Activated CD4-positive, alpha-beta T cell treated with anti-CD3 and anti-CD28 coated beads, Interleukin-2, amount 10 ng/mL, durations not matched to agents 7 days and 5 days (primary cell): ENCODE measurements at regions not wholly inside any gene's neighbourhood (a gene's known extent, or its start where the extent isn't known, plus 50 kb on each side); places are given as distances from the start of the nearest gene placed in this dataset.

Source experiments
- CTCF ChIA-PET: fragments of 350-600 bp; sonication (Branson Sonifier 250); formaldehyde crosslinking; loops from one replicate; lab custom pipeline; 2021; ENCODE audit warnings: antibody characterized with exemption; lab: Charles Lee
- POLR2A ChIA-PET: fragments of 350-600 bp; sonication (Branson Sonifier 250); formaldehyde crosslinking; loops from one replicate; lab custom pipeline; 2021; ENCODE audit warnings: antibody characterized with exemption; lab: Charles Lee
- DNase-seq: peaks from one replicate; pipeline ENCODE4 v3.0.0-alpha.2; 2020
- H3K27ac Mint-ChIP-seq: one replicate; pipeline ENCODE4 v1.8.0; 2021; ENCODE audit warnings: mild to moderate bottlenecking, moderate library complexity, mixed read lengths
- H3K27me3 Mint-ChIP-seq: one replicate; pipeline ENCODE4 v1.8.0; 2021; ENCODE audit warnings: mixed read lengths
- H3K36me3 Mint-ChIP-seq: one replicate; pipeline ENCODE4 v1.8.0; 2021; ENCODE audit warnings: low read depth, mixed read lengths
- H3K4me1 Mint-ChIP-seq: one replicate; pipeline ENCODE4 v1.8.0; 2021; ENCODE audit warnings: mixed read lengths
- H3K4me3 Mint-ChIP-seq: one replicate; pipeline ENCODE4 v1.8.0; 2021; ENCODE audit warnings: mild to moderate bottlenecking, moderate library complexity, mixed read lengths
- H3K9me3 Mint-ChIP-seq: one replicate; pipeline ENCODE4 v1.8.0; 2021; ENCODE audit warnings: mixed read lengths

- no peak overlapping the region for H3K4me3 Mint-ChIP-seq
- ChIA-PET POLR2A (no interaction called here), CTCF (no interaction called here)
- no peak overlapping the region for H3K27ac Mint-ChIP-seq
- H3K9me3 Mint-ChIP-seq = no peaks in the 10 kb centered on the region
- no peaks in the 10 kb centered on the region for H3K4me1 Mint-ChIP-seq
- no peaks in the 10 kb centered on the region for H3K36me3 Mint-ChIP-seq
- DNase-seq = no peak
- no peaks in the 10 kb centered on the region for H3K27me3 Mint-ChIP-seq
These were observed 331.6 kb downstream of the BMPER start for GRCh38 chr7:34236839-34237492.

- Mint-ChIP-seq H3K9me3 (no peaks in the 10 kb centered on the region), H3K36me3 (no peaks in the 10 kb centered on the region), H3K27ac (no peak overlapping the region), H3K4me3 (no peak overlapping the region), H3K4me1 (no peaks in the 10 kb centered on the region), H3K27me3 (no peaks in the 10 kb centered on the region)
- ChIA-PET POLR2A (no interaction called here), CTCF (no interaction called here)
- no peak for DNase-seq
These were observed 332.1 kb downstream of the BMPER start for GRCh38 chr7:34237493-34237849.

GRCh38 chr7:34240417-34240816 is 335.1 kb downstream of the BMPER start:
- no peak for DNase-seq
- no peak overlapping the region for H3K4me3 Mint-ChIP-seq
- H3K27me3 Mint-ChIP-seq = no peaks in the 10 kb centered on the region
- CTCF ChIA-PET = no interaction called here
- POLR2A ChIA-PET = no interaction called here
- no peak overlapping the region for H3K27ac Mint-ChIP-seq
- peaks cover 5% of the 10 kb centered on the region for H3K9me3 Mint-ChIP-seq
- H3K4me1 Mint-ChIP-seq = no peaks in the 10 kb centered on the region
- no peaks in the 10 kb centered on the region for H3K36me3 Mint-ChIP-seq

- H3K9me3 Mint-ChIP-seq = peaks cover 6% of the 10 kb centered on the region
- H3K36me3 Mint-ChIP-seq = no peaks in the 10 kb centered on the region
- no peak for DNase-seq
- no peaks in the 10 kb centered on the region for H3K4me1 Mint-ChIP-seq
- POLR2A ChIA-PET = no interaction called here
- no peak overlapping the region for H3K27ac Mint-ChIP-seq
- no peaks in the 10 kb centered on the region for H3K27me3 Mint-ChIP-seq
- no peak overlapping the region for H3K4me3 Mint-ChIP-seq
- CTCF ChIA-PET = no interaction called here
These were observed 337.1 kb downstream of the BMPER start for GRCh38 chr7:34242391-34242790.

- CTCF ChIA-PET = no interaction called here
- POLR2A ChIA-PET = no interaction called here
These were observed 339.9 kb downstream of the BMPER start for GRCh38 chr7:34245246-34245645.

GRCh38 chr7:34247468-34247867 is 342.1 kb downstream of the BMPER start:
- Mint-ChIP-seq H3K36me3 (no peaks in the 10 kb centered on the region), H3K4me1 (no peaks in the 10 kb centered on the region), H3K4me3 (no peak overlapping the region), H3K27me3 (no peaks in the 10 kb centered on the region), H3K27ac (no peak overlapping the region), H3K9me3 (peaks cover 6% of the 10 kb centered on the region)
- CTCF ChIA-PET = no interaction called here
- DNase-seq = no peak
- POLR2A ChIA-PET = no interaction called here

More at GRCh38 chr7:34245246-34245645, 339.9 kb downstream of the BMPER start:
- DNase-seq = no peak
- Mint-ChIP-seq H3K27ac (no peak overlapping the region), H3K4me3 (no peak overlapping the region), H3K27me3 (no peaks in the 10 kb centered on the region), H3K9me3 (peaks cover 6% of the 10 kb centered on the region), H3K36me3 (no peaks in the 10 kb centered on the region), H3K4me1 (no peaks in the 10 kb centered on the region)

- ChIA-PET CTCF (no interaction called here), POLR2A (no interaction called here)
- Mint-ChIP-seq H3K9me3 (peaks cover 6% of the 10 kb centered on the region), H3K27me3 (no peaks in the 10 kb centered on the region), H3K4me1 (no peaks in the 10 kb centered on the region), H3K4me3 (no peak overlapping the region), H3K36me3 (no peaks in the 10 kb centered on the region), H3K27ac (no peak overlapping the region)
- DNase-seq = no peak
These were observed 343.9 kb downstream of the BMPER start for GRCh38 chr7:34249192-34249591.

GRCh38 chr7:34260279-34260678 is 354.9 kb downstream of the BMPER start:
- Mint-ChIP-seq H3K36me3 (no peaks in the 10 kb centered on the region), H3K27ac (no peak overlapping the region), H3K27me3 (no peaks in the 10 kb centered on the region), H3K4me1 (no peaks in the 10 kb centered on the region), H3K4me3 (no peak overlapping the region), H3K9me3 (peaks cover 2% of the 10 kb centered on the region)
- ChIA-PET CTCF (interaction anchor here (0.7 to 1.5 kb wide), 2 partner anchors 10 to 12 kb away, joined by 3 read pairs; no protein-coding TSS in a partner anchor), POLR2A (no interaction called here)
- no peak for DNase-seq

GRCh38 chr7:34263168-34263567 is 357.8 kb downstream of the BMPER start:
- H3K4me3 Mint-ChIP-seq = no peak overlapping the region
- H3K27ac Mint-ChIP-seq = no peak overlapping the region
- H3K4me1 Mint-ChIP-seq = no peaks in the 10 kb centered on the region
- peaks cover 3% of the 10 kb centered on the region for H3K9me3 Mint-ChIP-seq
- no peak for DNase-seq
- no peaks in the 10 kb centered on the region for H3K36me3 Mint-ChIP-seq
- no peaks in the 10 kb centered on the region for H3K27me3 Mint-ChIP-seq
- ChIA-PET CTCF (interaction anchor here (1.1 kb wide), 1 partner anchor 32 kb away, joined by 3 read pairs; no protein-coding TSS in a partner anchor), POLR2A (no interaction called here)

- H3K27ac Mint-ChIP-seq = no peak overlapping the region
- CTCF ChIA-PET = no interaction called here
- no peaks in the 10 kb centered on the region for H3K36me3 Mint-ChIP-seq
- no peaks in the 10 kb centered on the region for H3K27me3 Mint-ChIP-seq
- no peaks in the 10 kb centered on the region for H3K4me1 Mint-ChIP-seq
- H3K9me3 Mint-ChIP-seq = peaks cover 3% of the 10 kb centered on the region
- POLR2A ChIA-PET = no interaction called here
- no peak overlapping the region for H3K4me3 Mint-ChIP-seq
- DNase-seq = no peak
These were observed 363.7 kb downstream of the BMPER start for GRCh38 chr7:34269084-34269483.

GRCh38 chr7:34275624-34276023 is 370.3 kb downstream of the BMPER start:
- POLR2A ChIA-PET = no interaction called here
- CTCF ChIA-PET = no interaction called here
- DNase-seq = no peak
- no peak overlapping the region for H3K27ac Mint-ChIP-seq
- H3K4me1 Mint-ChIP-seq = peaks cover 8% of the 10 kb centered on the region
- H3K9me3 Mint-ChIP-seq = peaks cover 3% of the 10 kb centered on the region
- no peaks in the 10 kb centered on the region for H3K27me3 Mint-ChIP-seq
- H3K36me3 Mint-ChIP-seq = no peaks in the 10 kb centered on the region
- H3K4me3 Mint-ChIP-seq = no peak overlapping the region

- H3K36me3 Mint-ChIP-seq = no peaks in the 10 kb centered on the region
- H3K27me3 Mint-ChIP-seq = no peaks in the 10 kb centered on the region
- peaks cover 9% of the 10 kb centered on the region for H3K9me3 Mint-ChIP-seq
- ChIA-PET POLR2A (no interaction called here), CTCF (no interaction called here)
- H3K4me3 Mint-ChIP-seq = no peak overlapping the region
- H3K4me1 Mint-ChIP-seq = peaks cover 8% of the 10 kb centered on the region
- no peak for DNase-seq
- no peak overlapping the region for H3K27ac Mint-ChIP-seq
These were observed 371.9 kb downstream of the BMPER start for GRCh38 chr7:34277016-34277802.

- CTCF ChIA-PET = no interaction called here
- no peak for DNase-seq
- Mint-ChIP-seq H3K36me3 (no peaks in the 10 kb centered on the region), H3K9me3 (peaks cover 14% of the 10 kb centered on the region), H3K4me1 (peaks cover 8% of the 10 kb centered on the region), H3K27ac (no peak overlapping the region), H3K27me3 (no peaks in the 10 kb centered on the region), H3K4me3 (no peak overlapping the region)
- POLR2A ChIA-PET = no interaction called here
These were observed 372.5 kb downstream of the BMPER start for GRCh38 chr7:34277803-34278199.
